Activated CD4-positive, alpha-beta T cell treated with anti-CD3 and anti-CD28 coated beads, Interleukin-2, amount 10 ng/mL, durations not matched to agents 7 days and 5 days (primary cell): ENCODE measurements at regions not wholly inside any gene's neighbourhood (a gene's known extent, or its start where the extent isn't known, plus 50 kb on each side); places are given as distances from the start of the nearest gene placed in this dataset.
"Not testable (repeated sequence)": the region's sequence is repeated elsewhere in the genome, so short reads cannot be mapped to it uniquely, and the experiment has no call there.

Experiments
- CTCF ChIA-PET: fragments of 350-600 bp; sonication (Branson Sonifier 250); formaldehyde crosslinking; loops from one replicate; lab custom pipeline; 2021; ENCODE audit warnings: antibody characterized with exemption; lab: Charles Lee
- POLR2A ChIA-PET: fragments of 350-600 bp; sonication (Branson Sonifier 250); formaldehyde crosslinking; loops from one replicate; lab custom pipeline; 2021; ENCODE audit warnings: antibody characterized with exemption; lab: Charles Lee
- DNase-seq: peaks from one replicate; pipeline ENCODE4 v3.0.0-alpha.2; 2020
- H3K27ac Mint-ChIP-seq: one replicate; pipeline ENCODE4 v1.8.0; 2021; ENCODE audit warnings: mild to moderate bottlenecking, moderate library complexity, mixed read lengths
- H3K27me3 Mint-ChIP-seq: one replicate; pipeline ENCODE4 v1.8.0; 2021; ENCODE audit warnings: mixed read lengths
- H3K36me3 Mint-ChIP-seq: one replicate; pipeline ENCODE4 v1.8.0; 2021; ENCODE audit warnings: low read depth, mixed read lengths
- H3K4me1 Mint-ChIP-seq: one replicate; pipeline ENCODE4 v1.8.0; 2021; ENCODE audit warnings: mixed read lengths
- H3K4me3 Mint-ChIP-seq: one replicate; pipeline ENCODE4 v1.8.0; 2021; ENCODE audit warnings: mild to moderate bottlenecking, moderate library complexity, mixed read lengths
- H3K9me3 Mint-ChIP-seq: one replicate; pipeline ENCODE4 v1.8.0; 2021; ENCODE audit warnings: mixed read lengths

GRCh38 chr13:81104035-81104715 is 763.2 kb upstream of the SPRY2 start:
- Mint-ChIP-seq H3K4me1 (no peaks in the 10 kb centered on the region), H3K9me3 (no peaks in the 10 kb centered on the region), H3K36me3 (no peaks in the 10 kb centered on the region), H3K4me3 (no peak overlapping the region), H3K27ac (no peak overlapping the region), H3K27me3 (no peaks in the 10 kb centered on the region)
- POLR2A ChIA-PET = no interaction called here
- CTCF ChIA-PET = no interaction called here
- no peak for DNase-seq

GRCh38 chr13:81102066-81102465 is 761.1 kb upstream of the SPRY2 start:
- H3K4me3 Mint-ChIP-seq, H3K27ac Mint-ChIP-seq, CTCF ChIA-PET, H3K4me1 Mint-ChIP-seq, H3K36me3 Mint-ChIP-seq, H3K27me3 Mint-ChIP-seq, DNase-seq, H3K9me3 Mint-ChIP-seq, POLR2A ChIA-PET: not testable (repeated sequence)

- no peak for DNase-seq
- H3K36me3 Mint-ChIP-seq = no peaks in the 10 kb centered on the region
- H3K4me1 Mint-ChIP-seq = no peaks in the 10 kb centered on the region
- no peaks in the 10 kb centered on the region for H3K9me3 Mint-ChIP-seq
- H3K27me3 Mint-ChIP-seq = no peaks in the 10 kb centered on the region
- ChIA-PET POLR2A (no interaction called here), CTCF (no interaction called here)
- H3K4me3 Mint-ChIP-seq = no peak overlapping the region
- no peak overlapping the region for H3K27ac Mint-ChIP-seq
Measured at GRCh38 chr13:81089371-81090157, 748.6 kb upstream of the SPRY2 start.

- Mint-ChIP-seq H3K9me3 (no peaks in the 10 kb centered on the region), H3K4me1 (no peaks in the 10 kb centered on the region), H3K27ac (no peak overlapping the region), H3K27me3 (no peaks in the 10 kb centered on the region), H3K4me3 (no peak overlapping the region), H3K36me3 (no peaks in the 10 kb centered on the region)
- no peak for DNase-seq
- ChIA-PET CTCF (no interaction called here), POLR2A (no interaction called here)
Measured at GRCh38 chr13:81080911-81081454, 740.1 kb upstream of the SPRY2 start.

- peaks cover 4% of the 10 kb centered on the region for H3K9me3 Mint-ChIP-seq
- ChIA-PET CTCF (no interaction called here), POLR2A (no interaction called here)
- H3K27me3 Mint-ChIP-seq = no peaks in the 10 kb centered on the region
- H3K36me3 Mint-ChIP-seq = no peaks in the 10 kb centered on the region
- DNase-seq = no peak
- no peaks in the 10 kb centered on the region for H3K4me1 Mint-ChIP-seq
- no peak overlapping the region for H3K4me3 Mint-ChIP-seq
- no peak overlapping the region for H3K27ac Mint-ChIP-seq
Measured at GRCh38 chr13:81078048-81078447, 737.1 kb upstream of the SPRY2 start.

GRCh38 chr13:81069822-81070221 is 728.9 kb upstream of the SPRY2 start:
- CTCF ChIA-PET, H3K36me3 Mint-ChIP-seq, H3K4me1 Mint-ChIP-seq, H3K4me3 Mint-ChIP-seq, H3K27ac Mint-ChIP-seq, H3K9me3 Mint-ChIP-seq, H3K27me3 Mint-ChIP-seq, POLR2A ChIA-PET, DNase-seq: not testable (repeated sequence)

- Mint-ChIP-seq H3K27ac (no peak overlapping the region), H3K9me3 (no peaks in the 10 kb centered on the region), H3K4me1 (no peaks in the 10 kb centered on the region), H3K4me3 (no peak overlapping the region), H3K27me3 (no peaks in the 10 kb centered on the region), H3K36me3 (no peaks in the 10 kb centered on the region)
- CTCF ChIA-PET = no interaction called here
- POLR2A ChIA-PET = no interaction called here
- DNase-seq = no peak
Measured at GRCh38 chr13:81058916-81059290, 718.0 kb upstream of the SPRY2 start.

GRCh38 chr13:81058211-81058915 is 717.4 kb upstream of the SPRY2 start:
- CTCF ChIA-PET = no interaction called here
- Mint-ChIP-seq H3K27ac (no peak overlapping the region), H3K36me3 (no peaks in the 10 kb centered on the region)

GRCh38 chr13:81051873-81052272 is 710.9 kb upstream of the SPRY2 start:
- no peak for DNase-seq
- Mint-ChIP-seq H3K9me3 (no peaks in the 10 kb centered on the region), H3K36me3 (no peaks in the 10 kb centered on the region), H3K27me3 (no peaks in the 10 kb centered on the region), H3K4me1 (no peaks in the 10 kb centered on the region), H3K27ac (no peak overlapping the region), H3K4me3 (no peak overlapping the region)
- POLR2A ChIA-PET = no interaction called here
- CTCF ChIA-PET = no interaction called here

More at GRCh38 chr13:81058211-81058915, 717.4 kb upstream of the SPRY2 start:
- no peak for DNase-seq
- POLR2A ChIA-PET = no interaction called here
- no peaks in the 10 kb centered on the region for H3K27me3 Mint-ChIP-seq
- H3K4me1 Mint-ChIP-seq = no peaks in the 10 kb centered on the region
- H3K4me3 Mint-ChIP-seq = no peak overlapping the region
- no peaks in the 10 kb centered on the region for H3K9me3 Mint-ChIP-seq

GRCh38 chr13:81048026-81048461 is 707.1 kb upstream of the SPRY2 start:
- POLR2A ChIA-PET = no interaction called here
- H3K9me3 Mint-ChIP-seq = no peaks in the 10 kb centered on the region
- H3K36me3 Mint-ChIP-seq = no peaks in the 10 kb centered on the region
- no peak for DNase-seq
- CTCF ChIA-PET = no interaction called here
- no peak overlapping the region for H3K27ac Mint-ChIP-seq
- no peaks in the 10 kb centered on the region for H3K4me1 Mint-ChIP-seq
- H3K4me3 Mint-ChIP-seq = no peak overlapping the region
- H3K27me3 Mint-ChIP-seq = no peaks in the 10 kb centered on the region

GRCh38 chr13:81041761-81042160 is 700.8 kb upstream of the SPRY2 start:
- Mint-ChIP-seq H3K4me1 (no peaks in the 10 kb centered on the region), H3K9me3 (no peaks in the 10 kb centered on the region), H3K27ac (no peak overlapping the region), H3K27me3 (no peaks in the 10 kb centered on the region), H3K36me3 (no peaks in the 10 kb centered on the region), H3K4me3 (no peak overlapping the region)
- ChIA-PET POLR2A (no interaction called here), CTCF (no interaction called here)
- DNase-seq = no peak

GRCh38 chr13:81031996-81032395 is 691.1 kb upstream of the SPRY2 start:
- Mint-ChIP-seq H3K36me3 (no peaks in the 10 kb centered on the region), H3K4me3 (no peak overlapping the region), H3K27me3 (no peaks in the 10 kb centered on the region), H3K9me3 (no peaks in the 10 kb centered on the region), H3K27ac (no peak overlapping the region), H3K4me1 (no peaks in the 10 kb centered on the region)
- ChIA-PET POLR2A (no interaction called here), CTCF (no interaction called here)
- no peak for DNase-seq

GRCh38 chr13:81025091-81025490 is 684.2 kb upstream of the SPRY2 start:
- CTCF ChIA-PET = no interaction called here
- Mint-ChIP-seq H3K4me3 (no peak overlapping the region), H3K27me3 (no peaks in the 10 kb centered on the region), H3K27ac (no peak overlapping the region), H3K9me3 (peaks cover 10% of the 10 kb centered on the region), H3K36me3 (no peaks in the 10 kb centered on the region), H3K4me1 (no peaks in the 10 kb centered on the region)
- no peak for DNase-seq
- POLR2A ChIA-PET = no interaction called here
